Inflammatory macrophage treated with lipopolysaccharide for 4 hours (primary cell): ENCODE measurements at regions not wholly inside any gene's neighbourhood (a gene's known extent, or its start where the extent isn't known, plus 50 kb on each side); places are given as distances from the start of the nearest gene placed in this dataset.

Experiments used
- DNase-seq: peaks from one replicate; pipeline ENCODE4 v3.0.0-alpha.2; 2020

GRCh38 chr22:26847046-26847445 is 189.7 kb downstream of the MIAT start:
- no peak for DNase-seq

- DNase-seq = no peak
Measured at GRCh38 chr22:26847816-26848215, 190.4 kb downstream of the MIAT start.

DNA sequence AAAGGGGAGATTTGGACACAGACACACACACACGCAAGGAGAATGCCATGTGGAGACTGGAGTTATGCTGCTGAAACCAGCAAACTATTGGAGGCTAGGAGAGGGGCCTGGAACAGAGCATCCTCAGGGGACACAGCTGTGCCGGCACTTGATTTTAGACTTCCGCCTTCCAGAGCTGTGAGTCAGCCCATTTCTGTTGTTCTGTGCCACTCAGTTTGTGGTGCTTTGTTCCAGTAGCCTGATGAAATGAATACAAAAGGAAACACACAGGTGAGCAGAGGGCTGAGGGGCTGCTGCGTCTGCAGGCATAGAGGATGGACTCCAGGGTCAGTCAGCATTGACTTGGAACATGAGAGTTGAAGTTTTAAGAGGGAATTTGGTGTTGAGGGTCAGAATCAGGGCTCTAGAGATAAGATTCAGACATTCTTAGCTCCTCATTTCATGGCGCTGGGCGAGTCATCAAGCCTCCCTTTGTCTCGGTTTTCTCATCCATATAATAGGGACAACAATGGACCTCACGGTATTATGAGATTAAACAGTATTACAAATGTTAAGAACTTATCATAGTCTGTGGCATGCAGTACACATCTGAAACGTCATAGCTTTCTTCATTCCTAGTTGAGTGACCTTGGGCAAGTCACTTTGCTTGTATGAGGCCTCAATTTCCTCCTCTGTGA is 191.0 kb downstream of the MIAT start:
- no peak for DNase-seq

GRCh38 chr22:26849575-26849974 is 192.2 kb downstream of the MIAT start:
- DNase-seq = no peak

GRCh38 chr22:26851125-26851524 is 193.7 kb downstream of the MIAT start:
- no peak for DNase-seq

- DNase-seq = no peak
Measured at GRCh38 chr22:26852176-26852575, 194.8 kb downstream of the MIAT start.

DNA sequence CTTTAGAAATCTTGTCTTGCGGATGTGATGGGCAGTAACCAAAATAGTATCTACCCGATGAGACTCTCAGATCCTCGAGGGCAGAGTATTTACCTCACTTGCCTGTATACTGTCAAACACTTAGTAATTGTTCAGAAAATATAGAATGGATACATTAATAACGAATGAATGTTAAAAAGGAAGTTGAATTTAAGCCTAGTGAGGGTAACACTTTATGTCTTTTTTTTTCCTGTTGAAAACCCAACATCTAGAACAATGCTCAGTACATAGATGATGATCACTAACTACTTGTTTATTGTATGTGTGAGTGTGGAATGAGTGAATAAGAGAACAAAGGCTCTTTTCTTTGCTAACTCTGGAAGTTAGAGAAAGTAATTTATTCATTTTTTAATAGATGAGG is 195.7 kb downstream of the MIAT start:
- DNase-seq = no peak

DNA sequence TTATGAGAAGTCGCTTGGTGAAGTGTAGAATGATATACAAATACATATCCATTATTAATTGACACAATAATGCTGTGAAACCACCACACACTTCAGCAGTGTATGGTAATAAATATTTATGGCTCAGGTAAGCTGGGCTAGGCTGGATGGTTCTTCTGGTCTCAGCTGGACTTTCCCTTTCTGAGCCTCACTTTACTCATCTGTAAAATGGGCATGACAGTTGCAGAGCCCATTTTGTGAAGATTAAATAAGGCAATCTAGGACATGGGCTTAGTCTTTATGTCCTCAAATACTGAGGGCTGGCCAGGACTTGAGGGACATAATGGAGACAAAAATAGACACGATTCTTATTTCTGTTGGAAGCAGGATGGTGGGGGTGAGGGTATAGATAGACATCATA is 196.1 kb downstream of the MIAT start:
- no peak for DNase-seq

DNA sequence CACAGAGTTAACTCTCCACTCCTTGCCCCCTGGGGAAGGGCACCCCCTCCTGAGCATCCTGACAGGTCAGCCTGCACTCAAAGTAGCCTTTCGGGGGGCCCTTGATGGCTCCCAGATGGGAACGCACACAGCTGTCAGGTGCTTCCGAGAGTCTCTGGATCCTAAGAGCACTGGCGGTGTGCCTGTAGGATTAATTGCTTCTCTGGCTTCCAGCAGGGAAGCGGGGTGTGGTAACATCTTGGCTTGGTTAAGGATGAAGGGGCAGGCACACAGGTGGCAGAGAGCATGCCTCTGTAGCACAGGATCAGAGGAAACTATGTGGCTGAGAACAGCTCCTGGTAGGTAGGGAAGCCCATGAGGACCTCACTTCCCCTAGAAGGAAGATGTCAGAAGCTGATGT is 199.8 kb downstream of the MIAT start:
- DNase-seq = no peak

- no peak for DNase-seq
Measured at GRCh38 chr22:26860301-26860700, 202.9 kb downstream of the MIAT start.

DNA sequence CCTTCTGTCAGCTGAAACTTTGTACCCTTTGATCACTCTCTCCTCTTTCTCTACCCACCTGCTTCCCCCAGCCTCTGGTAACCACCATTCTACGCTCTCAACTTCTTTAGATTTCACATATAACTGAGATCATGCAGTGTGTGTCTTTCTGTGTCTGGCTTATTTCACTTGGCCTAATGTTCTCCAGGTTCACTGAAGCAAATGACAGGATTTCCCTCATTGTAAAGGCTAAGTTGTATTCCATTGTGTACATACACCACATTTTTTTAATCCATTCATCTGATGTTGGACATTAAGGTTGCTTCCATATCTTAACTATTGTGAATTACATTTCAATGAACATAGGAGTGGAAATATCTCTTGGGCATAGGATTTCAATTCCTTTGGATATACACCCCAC is 207.6 kb downstream of the MIAT start:
- DNase-seq = no peak

DNA sequence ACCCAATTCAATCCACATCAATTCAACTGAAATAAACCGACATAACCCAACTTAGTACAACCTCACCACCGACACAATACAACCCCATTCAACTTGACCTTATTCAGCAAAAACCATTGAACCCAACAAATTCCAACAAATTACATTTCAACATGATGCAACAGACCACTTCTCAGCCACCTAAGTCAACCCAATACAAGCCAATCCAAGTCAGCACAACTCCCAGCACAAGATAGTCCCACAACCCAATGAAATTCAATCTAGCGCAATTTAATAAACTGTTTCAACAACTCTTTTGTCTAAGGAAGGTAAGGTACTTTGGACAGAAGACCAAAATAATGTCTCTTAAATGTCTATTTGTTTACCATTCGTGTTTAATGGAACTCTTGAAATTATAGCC is 226.0 kb downstream of the MIAT start:
- no peak for DNase-seq

GRCh38 chr22:26884921-26885320 is 227.5 kb downstream of the MIAT start:
- no peak for DNase-seq

- no peak for DNase-seq
Measured at GRCh38 chr22:26885441-26886261, 228.3 kb downstream of the MIAT start.

DNA sequence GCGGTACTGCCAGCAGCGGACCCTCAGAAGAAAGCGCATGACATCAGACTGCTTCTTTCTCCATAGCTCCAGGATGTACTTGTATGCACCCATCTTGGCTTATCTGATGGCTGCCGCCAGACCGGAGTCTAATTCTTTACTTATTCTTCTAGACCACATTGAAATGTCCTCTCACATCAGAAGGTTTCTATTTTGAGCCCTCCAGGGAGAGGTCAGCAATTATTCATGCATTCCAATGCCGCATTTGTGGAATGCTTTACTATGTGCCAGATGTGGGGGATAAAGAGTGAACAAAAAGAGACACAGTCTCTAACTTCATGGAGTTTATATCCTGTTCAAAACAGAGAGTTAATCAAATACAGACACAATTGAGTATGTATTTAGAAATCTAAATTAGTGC is 230.1 kb downstream of the MIAT start:
- DNase-seq = no peak

DNA sequence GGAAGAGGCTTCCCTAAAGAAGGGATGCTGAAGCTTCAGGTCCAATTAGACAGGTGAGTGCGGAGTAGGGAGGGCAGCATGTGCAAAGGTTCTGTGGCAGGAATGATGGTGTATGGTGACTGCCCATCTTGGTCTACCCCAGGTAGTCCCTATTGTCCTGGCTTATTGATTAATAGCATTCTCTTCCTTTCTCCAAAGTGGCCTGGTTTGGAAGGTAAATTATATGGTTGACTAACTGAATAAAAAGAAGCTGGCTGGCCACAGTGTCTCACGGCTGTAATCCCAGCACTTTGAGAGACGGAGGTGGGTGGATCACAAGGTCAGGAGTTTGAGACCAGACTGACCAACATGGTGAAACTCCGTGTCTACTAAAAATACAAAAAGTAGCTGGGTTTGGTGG is 230.5 kb downstream of the MIAT start:
- DNase-seq = no peak

DNA sequence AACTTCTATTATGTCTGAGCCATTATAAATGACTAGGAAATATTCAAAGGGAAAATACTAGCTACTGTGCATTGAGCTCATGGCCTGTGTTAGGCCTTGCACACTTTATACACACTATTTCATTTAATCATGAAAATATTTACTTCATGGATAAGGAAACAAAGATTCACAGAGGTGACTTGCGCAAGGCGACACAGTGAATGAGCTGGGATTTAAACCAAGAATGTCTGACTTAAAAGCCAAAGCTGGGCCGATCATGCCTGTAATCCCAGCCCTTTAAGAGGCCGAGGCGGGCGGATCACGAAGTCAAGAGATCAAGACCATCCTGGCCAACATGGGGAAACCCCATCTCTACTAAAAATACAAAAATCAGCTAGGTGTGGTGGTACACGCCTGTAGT is 231.5 kb downstream of the MIAT start:
- DNase-seq = no peak

- DNase-seq = no peak
Measured at GRCh38 chr22:26889802-26890201, 232.4 kb downstream of the MIAT start.

DNA sequence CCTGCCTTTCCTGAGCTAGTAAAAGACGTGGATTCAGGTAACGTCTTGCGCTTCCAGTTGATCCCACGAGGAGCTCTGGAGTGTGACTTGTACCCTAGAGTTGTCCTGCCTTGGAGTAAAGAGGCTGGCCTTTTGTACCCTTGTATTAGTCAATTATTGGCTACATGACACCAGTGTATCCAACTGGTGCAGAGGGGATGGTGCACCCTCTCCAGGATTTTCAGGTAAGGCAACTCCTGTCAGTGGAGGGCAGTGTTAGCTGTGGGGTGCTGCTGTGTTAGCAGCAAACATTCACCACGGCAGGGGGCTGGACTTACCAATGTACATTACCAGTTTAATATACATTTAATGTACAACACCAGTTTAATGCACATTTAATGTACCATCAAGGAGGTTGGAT is 233.5 kb downstream of the MIAT start:
- DNase-seq = no peak

DNA sequence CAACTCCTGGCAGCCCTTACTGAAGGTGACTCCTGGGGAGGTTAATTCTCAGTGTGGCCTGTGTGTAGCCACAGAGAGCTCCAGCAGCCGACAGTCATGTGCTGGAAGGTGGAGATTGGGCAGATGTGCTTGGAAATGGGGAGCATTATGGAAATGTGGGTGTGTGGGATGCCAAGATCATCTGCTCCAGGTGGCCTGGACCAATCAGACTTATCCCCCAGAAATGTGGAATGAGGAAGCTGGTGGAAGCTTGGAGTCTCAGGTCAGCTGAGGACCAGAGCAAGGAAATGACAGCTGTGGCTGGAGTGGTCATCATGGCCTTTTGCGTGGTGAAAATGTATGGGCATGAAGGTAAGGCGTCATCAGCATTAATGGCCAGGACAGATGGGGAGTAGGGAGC is 234.0 kb downstream of the MIAT start:
- DNase-seq = no peak

GRCh38 chr22:26892166-26893041 is 235.0 kb downstream of the MIAT start:
- DNase-seq = no peak

DNA sequence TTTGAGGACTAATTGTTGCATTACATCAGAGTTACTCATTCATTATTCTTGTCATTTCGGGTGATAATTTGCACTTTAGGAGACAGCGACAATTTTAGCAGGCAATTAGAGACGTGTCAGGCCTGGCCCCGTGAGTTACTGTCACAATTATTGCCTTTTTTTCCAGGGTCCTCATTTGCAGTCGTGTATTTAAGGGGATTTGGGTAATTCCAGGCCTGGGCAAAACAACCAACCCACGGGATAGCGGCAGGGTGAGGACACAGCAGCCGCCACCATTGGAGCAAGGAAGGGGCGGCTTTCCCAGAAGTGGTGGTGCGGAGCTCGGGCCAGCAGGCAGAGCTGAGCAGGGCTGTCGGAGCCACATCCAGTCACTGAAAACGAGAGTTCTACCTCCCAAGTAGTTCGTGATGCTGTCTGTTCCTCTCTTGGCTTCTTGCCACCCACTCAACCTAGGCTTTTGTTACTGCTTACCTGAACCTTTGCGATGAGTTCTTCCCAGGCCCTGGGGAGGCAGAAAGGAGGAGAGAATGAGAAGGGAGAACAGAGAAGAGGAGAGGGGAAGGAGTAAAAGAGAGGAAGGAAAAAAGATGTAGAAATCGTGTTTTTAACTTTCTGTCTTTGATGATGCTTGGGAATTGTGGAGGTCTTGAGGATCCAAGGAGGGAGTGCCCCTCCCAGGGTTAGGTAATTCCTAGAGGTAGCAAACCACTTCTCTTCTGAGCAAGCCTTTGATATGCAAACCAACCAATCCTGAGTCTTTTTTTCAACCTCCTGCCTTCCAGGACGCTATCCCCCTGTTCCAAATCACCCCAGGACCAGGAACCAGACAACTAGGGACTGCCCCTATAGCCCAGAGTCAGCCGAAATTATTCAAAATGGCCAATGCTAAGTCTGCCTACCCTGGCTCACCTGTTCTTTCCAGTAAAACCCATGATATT is 236.1 kb downstream of the MIAT start:
- no peak for DNase-seq

- DNase-seq = no peak
Measured at GRCh38 chr22:26894362-26894761, 237.0 kb downstream of the MIAT start.
